ENCODE measurements at regions not wholly inside any gene's neighbourhood (a gene's known extent, or its start where the extent isn't known, plus 50 kb on each side); places are given as distances from the start of the nearest gene placed in this dataset.

DNA sequence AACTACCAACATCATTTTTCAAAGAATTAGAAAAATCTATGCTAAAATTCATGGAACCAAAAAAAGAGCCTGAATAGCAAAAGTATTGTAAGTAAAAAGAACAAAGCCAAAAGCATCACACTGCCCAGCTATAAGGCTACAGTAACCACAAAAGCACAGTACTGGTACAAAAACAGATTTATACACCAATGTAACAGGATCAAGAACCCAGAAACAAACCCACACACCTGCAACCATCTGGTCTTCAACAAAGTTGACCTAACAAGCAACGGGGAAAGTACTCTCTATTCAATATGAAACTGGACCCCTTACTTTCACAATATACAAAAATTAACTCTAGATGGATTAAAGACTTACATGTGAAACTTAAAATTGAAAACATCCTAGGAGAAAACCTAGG, 94.2 kb upstream of the TARS1 start:
- TF ChIP-seq TCF12 (IDR thresholded peaks at IDR 0.05; ENCODE audit: low read depth) (no peak), CREB1 (IDR thresholded peaks at IDR 0.05; ENCODE audit: low read depth) (no peak)

DNA sequence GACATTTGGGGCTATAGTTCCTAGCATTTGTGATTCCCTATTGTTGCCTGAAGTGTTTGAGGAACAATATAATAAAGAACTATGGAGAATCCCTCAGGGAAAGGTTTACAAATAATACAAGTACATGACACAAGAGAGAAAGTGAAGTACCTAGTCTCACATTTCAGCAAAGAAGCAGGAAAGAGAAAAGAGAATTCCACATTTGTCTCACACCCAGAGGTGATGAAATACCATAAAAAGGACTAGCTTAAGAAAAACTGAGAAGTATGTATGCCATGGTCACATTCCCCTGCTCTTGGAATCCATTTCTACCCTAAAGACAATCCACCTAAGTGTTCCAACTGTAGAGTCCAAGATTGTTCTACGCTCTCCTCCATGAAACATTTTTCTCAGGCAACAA, 79.0 kb upstream of the TARS1 start:
- TF ChIP-seq RAD21 (IDR thresholded peaks at IDR 0.05; ENCODE audit: low read depth) (no peak), CREB1 (IDR thresholded peaks at IDR 0.05; ENCODE audit: low read depth) (no peak), TEAD4 (IDR thresholded peaks at IDR 0.05) (no peak), TAF1 (IDR thresholded peaks at IDR 0.05; ENCODE audit: low read depth) (no peak), TCF12 (IDR thresholded peaks at IDR 0.05; ENCODE audit: low read depth) (no peak), EP300 (IDR thresholded peaks at IDR 0.05; ENCODE audit: borderline replicate concordance) (no peak), YY1 (IDR thresholded peaks at IDR 0.05; ENCODE audit: low read depth) (no peak), ZBTB7A (IDR thresholded peaks at IDR 0.05; ENCODE audit: low read depth) (no peak), CEBPB (IDR thresholded peaks at IDR 0.05) (no peak)
- TF ChIP-seq, protein P1, sequence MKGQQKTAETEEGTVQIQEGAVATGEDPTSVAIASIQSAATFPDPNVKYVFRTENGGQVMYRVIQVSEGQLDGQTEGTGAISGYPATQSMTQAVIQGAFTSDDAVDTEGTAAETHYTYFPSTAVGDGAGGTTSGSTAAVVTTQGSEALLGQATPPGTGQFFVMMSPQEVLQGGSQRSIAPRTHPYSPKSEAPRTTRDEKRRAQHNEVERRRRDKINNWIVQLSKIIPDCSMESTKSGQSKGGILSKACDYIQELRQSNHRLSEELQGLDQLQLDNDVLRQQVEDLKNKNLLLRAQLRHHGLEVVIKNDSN (IDR thresholded peaks at IDR 0.05), result no peak
- TF ChIP-seq, protein P2, sequence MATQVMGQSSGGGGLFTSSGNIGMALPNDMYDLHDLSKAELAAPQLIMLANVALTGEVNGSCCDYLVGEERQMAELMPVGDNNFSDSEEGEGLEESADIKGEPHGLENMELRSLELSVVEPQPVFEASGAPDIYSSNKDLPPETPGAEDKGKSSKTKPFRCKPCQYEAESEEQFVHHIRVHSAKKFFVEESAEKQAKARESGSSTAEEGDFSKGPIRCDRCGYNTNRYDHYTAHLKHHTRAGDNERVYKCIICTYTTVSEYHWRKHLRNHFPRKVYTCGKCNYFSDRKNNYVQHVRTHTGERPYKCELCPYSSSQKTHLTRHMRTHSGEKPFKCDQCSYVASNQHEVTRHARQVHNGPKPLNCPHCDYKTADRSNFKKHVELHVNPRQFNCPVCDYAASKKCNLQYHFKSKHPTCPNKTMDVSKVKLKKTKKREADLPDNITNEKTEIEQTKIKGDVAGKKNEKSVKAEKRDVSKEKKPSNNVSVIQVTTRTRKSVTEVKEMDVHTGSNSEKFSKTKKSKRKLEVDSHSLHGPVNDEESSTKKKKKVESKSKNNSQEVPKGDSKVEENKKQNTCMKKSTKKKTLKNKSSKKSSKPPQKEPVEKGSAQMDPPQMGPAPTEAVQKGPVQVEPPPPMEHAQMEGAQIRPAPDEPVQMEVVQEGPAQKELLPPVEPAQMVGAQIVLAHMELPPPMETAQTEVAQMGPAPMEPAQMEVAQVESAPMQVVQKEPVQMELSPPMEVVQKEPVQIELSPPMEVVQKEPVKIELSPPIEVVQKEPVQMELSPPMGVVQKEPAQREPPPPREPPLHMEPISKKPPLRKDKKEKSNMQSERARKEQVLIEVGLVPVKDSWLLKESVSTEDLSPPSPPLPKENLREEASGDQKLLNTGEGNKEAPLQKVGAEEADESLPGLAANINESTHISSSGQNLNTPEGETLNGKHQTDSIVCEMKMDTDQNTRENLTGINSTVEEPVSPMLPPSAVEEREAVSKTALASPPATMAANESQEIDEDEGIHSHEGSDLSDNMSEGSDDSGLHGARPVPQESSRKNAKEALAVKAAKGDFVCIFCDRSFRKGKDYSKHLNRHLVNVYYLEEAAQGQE (IDR thresholded peaks at IDR 0.05; ENCODE audit: low read depth), result no peak

DNA sequence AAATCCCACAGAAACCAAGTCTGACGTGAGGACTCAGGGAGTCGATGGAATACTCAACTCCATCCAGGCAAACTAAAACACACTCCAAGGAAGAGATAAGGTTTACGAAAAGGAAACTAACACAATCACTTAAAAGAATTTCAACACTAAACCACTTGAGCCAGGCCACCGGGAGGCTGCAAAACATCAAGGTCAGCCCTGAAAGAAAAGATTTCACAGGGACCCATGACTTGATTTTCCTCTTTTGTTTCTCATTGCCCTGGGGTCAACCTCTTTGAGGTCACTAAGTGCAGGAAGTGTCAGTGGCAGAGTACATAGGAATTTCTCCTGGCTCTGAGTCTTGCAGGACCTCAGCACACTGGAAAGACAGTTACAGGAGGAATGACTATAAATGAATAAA, 77.8 kb upstream of the TARS1 start:
- TF ChIP-seq NFIC (IDR thresholded peaks at IDR 0.05) (no peak), TAF1 (IDR thresholded peaks at IDR 0.05; ENCODE audit: low read depth) (no peak), TEAD4 (IDR thresholded peaks at IDR 0.05) (no peak), FOXM1 (IDR thresholded peaks at IDR 0.05; ENCODE audit: borderline replicate concordance, low read depth) (no peak), YY1 (IDR thresholded peaks at IDR 0.05; ENCODE audit: low read depth) (no peak), CREB1 (IDR thresholded peaks at IDR 0.05; ENCODE audit: low read depth) (no peak)
- TF ChIP-seq, protein P3, sequence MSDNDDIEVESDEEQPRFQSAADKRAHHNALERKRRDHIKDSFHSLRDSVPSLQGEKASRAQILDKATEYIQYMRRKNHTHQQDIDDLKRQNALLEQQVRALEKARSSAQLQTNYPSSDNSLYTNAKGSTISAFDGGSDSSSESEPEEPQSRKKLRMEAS (IDR thresholded peaks at IDR 0.05), result no peak

DNA sequence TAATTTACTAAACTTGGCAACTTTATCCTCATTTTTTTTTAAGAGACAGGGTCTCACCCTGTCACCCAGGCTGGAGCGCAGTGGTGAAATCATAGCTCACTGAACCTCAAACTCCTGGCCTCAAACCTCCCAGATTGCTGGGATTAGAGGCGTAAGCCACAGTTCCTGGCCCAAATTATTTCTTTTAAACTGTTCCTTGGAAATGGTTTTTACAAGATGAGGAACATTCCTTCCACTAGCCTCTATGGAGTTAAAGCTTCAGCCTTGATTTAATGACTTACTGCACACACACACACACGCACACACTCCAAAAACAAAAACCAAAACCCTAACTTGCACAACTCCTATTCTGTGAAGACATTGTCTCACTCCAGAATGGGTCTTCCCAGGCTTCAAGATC, 77.2 kb upstream of the TARS1 start:
- no peak for TF ChIP-seq TCF12 (IDR thresholded peaks at IDR 0.05; ENCODE audit: low read depth)
- TF ChIP-seq EP300 (IDR thresholded peaks at IDR 0.05; ENCODE audit: borderline replicate concordance), result no peak
- TF ChIP-seq TAF1 (IDR thresholded peaks at IDR 0.05; ENCODE audit: low read depth), result no peak
- TF ChIP-seq YY1 (IDR thresholded peaks at IDR 0.05; ENCODE audit: low read depth), result no peak
- TF ChIP-seq, protein P2 (IDR thresholded peaks at IDR 0.05; ENCODE audit: low read depth), result no peak
- TF ChIP-seq CEBPB (IDR thresholded peaks at IDR 0.05), result no peak
- TF ChIP-seq, protein P3 (IDR thresholded peaks at IDR 0.05), result no peak
- no peak for TF ChIP-seq EGR1 (IDR thresholded peaks at IDR 0.05)
- TF ChIP-seq NFIC (IDR thresholded peaks at IDR 0.05), result no peak
- TF ChIP-seq, protein P1 (IDR thresholded peaks at IDR 0.05), result no peak

DNA sequence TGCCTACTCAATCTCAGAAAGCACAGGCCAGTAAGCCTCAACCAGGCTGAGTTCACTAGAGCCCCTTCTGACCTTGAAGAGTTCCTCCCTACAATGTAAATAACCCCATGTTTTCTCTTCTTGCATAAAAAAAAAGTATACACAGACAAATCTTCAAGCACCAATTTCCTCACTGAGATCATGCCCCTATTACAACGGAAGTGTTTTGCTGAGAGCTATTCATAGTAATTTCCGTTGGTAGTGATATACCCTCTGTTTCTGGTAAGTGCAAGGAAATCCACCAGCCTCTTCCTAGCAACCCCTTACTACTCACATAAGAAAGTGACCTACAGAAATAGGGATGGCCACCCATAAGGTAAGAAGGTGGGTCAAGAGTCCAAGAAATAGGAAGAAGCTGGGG, 76.4 kb upstream of the TARS1 start:
- TF ChIP-seq, protein P2 (IDR thresholded peaks at IDR 0.05; ENCODE audit: low read depth), result no peak
- TF ChIP-seq, protein P1 (IDR thresholded peaks at IDR 0.05), result no peak
- TF ChIP-seq ZBTB7A (IDR thresholded peaks at IDR 0.05; ENCODE audit: low read depth), result no peak
- no peak for TF ChIP-seq EGR1 (IDR thresholded peaks at IDR 0.05)
- TF ChIP-seq RAD21 (IDR thresholded peaks at IDR 0.05; ENCODE audit: low read depth), result no peak
- TF ChIP-seq, protein P3 (IDR thresholded peaks at IDR 0.05), result no peak
- TF ChIP-seq EP300 (IDR thresholded peaks at IDR 0.05; ENCODE audit: borderline replicate concordance), result no peak
- TF ChIP-seq FOXM1 (IDR thresholded peaks at IDR 0.05; ENCODE audit: borderline replicate concordance, low read depth), result no peak
- no peak for TF ChIP-seq TCF12 (IDR thresholded peaks at IDR 0.05; ENCODE audit: low read depth)
- TF ChIP-seq TEAD4 (IDR thresholded peaks at IDR 0.05), result no peak
